ENCODE measurements at regions not wholly inside any gene's neighbourhood (a gene's known extent, or its start where the extent isn't known, plus 50 kb on each side); places are given as distances from the start of the nearest gene placed in this dataset.

- DNase-seq = no peak
Observed at GRCh38 chrX:14124562-14124961, 94.9 kb upstream of the GEMIN8 start.

DNA sequence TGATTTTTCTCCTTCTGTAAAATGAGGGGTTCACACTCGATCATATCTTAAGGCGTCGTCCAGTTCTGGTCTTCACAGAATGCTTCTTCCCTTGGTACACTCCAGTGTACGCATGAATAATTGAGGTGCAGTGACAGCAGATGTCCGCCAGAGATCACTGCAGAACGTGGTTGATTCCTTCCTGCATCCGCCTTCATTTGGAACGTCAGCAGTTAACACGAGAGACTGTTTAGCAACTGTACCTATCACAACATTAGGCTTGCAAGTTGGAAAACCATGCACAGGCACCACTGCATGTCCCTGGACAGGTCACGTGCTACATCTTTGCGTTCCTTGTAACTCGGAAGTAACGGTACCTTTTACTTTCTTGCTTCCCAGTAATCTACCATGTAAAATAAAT is 66.0 kb upstream of the GEMIN8 start:
- DNase-seq = peak; percentile 14

DNA sequence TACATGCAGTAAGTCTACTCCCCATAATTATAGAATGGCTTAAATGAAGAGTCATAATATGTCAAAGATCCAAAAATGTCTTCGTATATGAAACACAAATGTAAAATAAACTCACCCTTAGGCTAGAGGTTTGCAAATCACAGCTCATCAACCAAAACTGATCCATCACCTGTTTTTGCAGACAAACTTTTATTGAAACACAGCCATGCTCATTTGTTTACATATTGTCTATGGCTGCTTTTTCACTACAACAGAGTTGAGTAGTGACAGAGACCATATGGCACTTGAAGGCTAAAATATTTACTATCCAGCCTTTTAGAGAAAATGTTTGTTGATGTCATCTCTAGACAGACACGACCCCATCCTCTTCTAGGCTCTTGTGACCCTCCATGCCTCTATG is 64.5 kb upstream of the GEMIN8 start:
- no peak for DNase-seq

GRCh38 chrX:14084466-14084865 is 54.8 kb upstream of the GEMIN8 start:
- DNase-seq = no peak

DNA sequence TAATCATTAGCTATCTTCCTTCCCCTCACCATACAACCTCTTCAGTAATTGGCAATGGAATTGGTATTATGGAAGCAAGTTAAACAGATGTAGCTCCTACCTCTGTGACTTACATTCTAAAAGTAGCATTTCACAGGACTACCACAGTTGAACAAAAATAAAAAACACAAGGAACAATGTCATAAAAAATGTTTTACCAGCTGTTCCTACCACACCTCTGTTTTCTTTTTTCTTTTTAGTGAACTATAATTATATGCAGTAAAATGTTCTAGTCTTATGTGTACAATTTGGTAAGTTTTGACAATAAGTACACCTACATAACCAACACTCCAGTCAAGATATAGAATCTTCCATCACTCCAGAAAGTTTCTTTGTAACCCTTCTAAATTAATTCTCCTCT is 54.1 kb upstream of the GEMIN8 start:
- DNase-seq = no peak

- DNase-seq = no peak
Observed at GRCh38 chrX:14079891-14080430, 50.3 kb upstream of the GEMIN8 start.
